ENCODE measurements at regions not wholly inside any gene's neighbourhood (a gene's known extent, or its start where the extent isn't known, plus 50 kb on each side); places are given as distances from the start of the nearest gene placed in this dataset.

DNA sequence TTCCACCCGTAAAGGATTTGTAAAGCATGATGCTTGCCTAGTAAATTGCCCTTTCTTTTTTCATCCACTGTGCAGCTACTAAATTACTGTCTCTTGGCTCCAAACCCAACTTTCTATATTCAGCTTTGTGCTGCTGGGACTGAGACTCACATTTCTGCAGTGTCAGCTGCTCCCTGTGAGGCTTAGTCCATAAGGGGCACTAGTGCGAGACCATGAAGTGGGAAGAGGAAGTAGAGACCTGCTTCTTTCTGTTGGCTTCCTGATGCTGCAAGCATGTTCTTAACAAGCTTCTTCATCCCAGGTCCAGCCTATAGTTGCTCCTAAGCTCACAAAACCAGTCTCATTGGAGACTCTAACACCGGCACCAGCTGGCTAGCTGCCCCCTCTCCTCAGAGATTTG, 74.9 kb upstream of the HS3ST2 start:
- no peaks in the 10 kb centered on the region for H3K36me3 ChIP-seq (ENCODE audit: low read length)
- no peak overlapping the region for H3K4me2 ChIP-seq (ENCODE audit: low read depth, low read length, poor library complexity, severe bottlenecking)
- no peaks in the 10 kb centered on the region for H3K27me3 ChIP-seq (ENCODE audit: low read length)
- no peaks in the 10 kb centered on the region for H3F3A ChIP-seq (ENCODE audit: insufficient read depth)
- H3K27ac ChIP-seq (ENCODE audit: low read depth, low read length), result no peak overlapping the region
- H4K20me1 ChIP-seq (ENCODE audit: low read depth, low read length), result no peaks in the 10 kb centered on the region
- no peak overlapping the region for H2AFZ ChIP-seq (ENCODE audit: low read depth, low read length, severe bottlenecking)
- H3K4me3 ChIP-seq (ENCODE audit: insufficient read depth, low read length, poor library complexity, severe bottlenecking), result no peak overlapping the region
- no peak for TF ChIP-seq EZH2phosphoT487 (conservative IDR thresholded peaks at IDR 0.05; ENCODE audit: low read length)
- TF ChIP-seq, protein P1, sequence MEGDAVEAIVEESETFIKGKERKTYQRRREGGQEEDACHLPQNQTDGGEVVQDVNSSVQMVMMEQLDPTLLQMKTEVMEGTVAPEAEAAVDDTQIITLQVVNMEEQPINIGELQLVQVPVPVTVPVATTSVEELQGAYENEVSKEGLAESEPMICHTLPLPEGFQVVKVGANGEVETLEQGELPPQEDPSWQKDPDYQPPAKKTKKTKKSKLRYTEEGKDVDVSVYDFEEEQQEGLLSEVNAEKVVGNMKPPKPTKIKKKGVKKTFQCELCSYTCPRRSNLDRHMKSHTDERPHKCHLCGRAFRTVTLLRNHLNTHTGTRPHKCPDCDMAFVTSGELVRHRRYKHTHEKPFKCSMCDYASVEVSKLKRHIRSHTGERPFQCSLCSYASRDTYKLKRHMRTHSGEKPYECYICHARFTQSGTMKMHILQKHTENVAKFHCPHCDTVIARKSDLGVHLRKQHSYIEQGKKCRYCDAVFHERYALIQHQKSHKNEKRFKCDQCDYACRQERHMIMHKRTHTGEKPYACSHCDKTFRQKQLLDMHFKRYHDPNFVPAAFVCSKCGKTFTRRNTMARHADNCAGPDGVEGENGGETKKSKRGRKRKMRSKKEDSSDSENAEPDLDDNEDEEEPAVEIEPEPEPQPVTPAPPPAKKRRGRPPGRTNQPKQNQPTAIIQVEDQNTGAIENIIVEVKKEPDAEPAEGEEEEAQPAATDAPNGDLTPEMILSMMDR (IDR thresholded peaks at IDR 0.05; ENCODE audit: insufficient read depth, low read length, poor library complexity, severe bottlenecking), result no peak
- no peak overlapping the region for H3K9ac ChIP-seq (ENCODE audit: low read length)
- no peaks in the 10 kb centered on the region for H3K9me3 ChIP-seq (ENCODE audit: insufficient read depth, low read length)
- H3K79me2 ChIP-seq (ENCODE audit: insufficient read depth, low read length), result no peaks in the 10 kb centered on the region
- no peaks in the 10 kb centered on the region for H3K9me2 ChIP-seq (replicated peaks; ENCODE audit: insufficient read depth, low read length)

DNA sequence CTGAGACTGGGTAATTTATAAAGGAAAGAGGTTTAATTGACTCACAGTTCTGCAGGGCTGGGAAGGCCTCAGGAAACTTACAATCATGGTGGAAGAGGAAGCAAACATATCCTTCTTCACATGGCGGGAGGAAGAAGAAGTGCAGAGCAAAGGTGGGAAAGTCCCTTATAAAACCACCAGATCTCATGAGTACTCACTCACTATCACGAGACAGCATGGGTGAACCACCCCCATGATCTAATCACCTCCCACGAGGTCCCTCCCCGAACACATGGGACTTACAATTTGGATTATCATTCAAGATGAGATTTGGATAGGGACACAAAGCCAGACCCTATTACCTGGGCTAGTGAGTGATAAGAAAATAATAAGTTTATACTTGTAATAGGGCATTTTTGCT, 70.6 kb upstream of the HS3ST2 start:
- no peaks in the 10 kb centered on the region for H3F3A ChIP-seq (ENCODE audit: insufficient read depth)
- no peaks in the 10 kb centered on the region for H3K9me3 ChIP-seq (ENCODE audit: insufficient read depth, low read length)

DNA sequence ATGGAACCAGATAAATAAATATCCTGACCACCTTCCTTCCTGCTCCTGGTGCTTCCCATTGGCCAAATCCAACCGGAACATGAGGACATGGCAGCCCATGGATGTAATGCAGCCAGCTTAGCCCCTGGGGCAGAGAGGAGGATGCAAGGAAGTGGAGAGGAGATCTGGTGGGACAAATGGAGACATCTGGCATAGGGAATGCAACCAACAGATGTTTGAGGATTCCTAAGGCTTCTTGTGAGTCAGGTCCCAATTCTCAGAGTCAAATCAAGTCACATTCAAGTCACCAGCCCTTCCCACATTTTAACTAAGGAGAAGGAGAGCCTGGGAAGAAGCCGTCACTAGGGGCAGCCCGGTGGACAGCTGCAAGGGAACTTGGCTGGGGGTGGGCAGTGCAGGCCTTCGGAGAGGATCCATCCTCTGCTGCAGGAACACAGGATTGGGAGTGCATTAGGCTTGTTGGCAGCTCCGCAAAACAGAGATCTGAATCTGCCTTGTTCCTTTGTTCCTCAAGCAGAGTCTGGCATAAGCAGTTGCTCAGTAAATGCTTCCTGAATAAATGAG, 62.8 kb upstream of the HS3ST2 start:
- no peaks in the 10 kb centered on the region for H3K9me2 ChIP-seq (replicated peaks; ENCODE audit: insufficient read depth, low read length)
- H3K9me3 ChIP-seq (ENCODE audit: insufficient read depth, low read length), result no peaks in the 10 kb centered on the region
- no peak for TF ChIP-seq EZH2phosphoT487 (conservative IDR thresholded peaks at IDR 0.05; ENCODE audit: low read length)
- TF ChIP-seq, protein P1 (IDR thresholded peaks at IDR 0.05; ENCODE audit: insufficient read depth, low read length, poor library complexity, severe bottlenecking), result no peak
- no peak overlapping the region for H3K9ac ChIP-seq (ENCODE audit: low read length)
- H3K36me3 ChIP-seq (ENCODE audit: low read length), result no peaks in the 10 kb centered on the region
- H2AFZ ChIP-seq (ENCODE audit: low read depth, low read length, severe bottlenecking), result no peak overlapping the region
- H3K27me3 ChIP-seq (ENCODE audit: low read length), result no peaks in the 10 kb centered on the region
- H3F3A ChIP-seq (ENCODE audit: insufficient read depth), result no peaks in the 10 kb centered on the region
- no peak overlapping the region for H3K27ac ChIP-seq (ENCODE audit: low read depth, low read length)
- no peak overlapping the region for H3K4me3 ChIP-seq (ENCODE audit: insufficient read depth, low read length, poor library complexity, severe bottlenecking)
- no peaks in the 10 kb centered on the region for H4K20me1 ChIP-seq (ENCODE audit: low read depth, low read length)
- H3K4me2 ChIP-seq (ENCODE audit: low read depth, low read length, poor library complexity, severe bottlenecking), result no peak overlapping the region
- no peaks in the 10 kb centered on the region for H3K79me2 ChIP-seq (ENCODE audit: insufficient read depth, low read length)

More for the DNA sequence above, 70.6 kb upstream of the HS3ST2 start:
- Histone ChIP-seq H2AFZ (ENCODE audit: low read depth, low read length, severe bottlenecking) (no peak overlapping the region), H3K79me2 (ENCODE audit: insufficient read depth, low read length) (no peaks in the 10 kb centered on the region), H4K20me1 (ENCODE audit: low read depth, low read length) (no peaks in the 10 kb centered on the region), H3K9ac (ENCODE audit: low read length) (no peak overlapping the region), H3K4me2 (ENCODE audit: low read depth, low read length, poor library complexity, severe bottlenecking) (no peak overlapping the region), H3K27me3 (ENCODE audit: low read length) (peaks cover 3% of the 10 kb centered on the region; the same call in 1 of the 2 replicates), H3K4me3 (ENCODE audit: insufficient read depth, low read length, poor library complexity, severe bottlenecking) (no peak overlapping the region), H3K27ac (ENCODE audit: low read depth, low read length) (no peak overlapping the region), H3K9me2 (replicated peaks; ENCODE audit: insufficient read depth, low read length) (no peaks in the 10 kb centered on the region; the same call in 1 of the 2 replicates), H3K36me3 (ENCODE audit: low read length) (no peaks in the 10 kb centered on the region)
- no peak for TF ChIP-seq EZH2phosphoT487 (conservative IDR thresholded peaks at IDR 0.05; ENCODE audit: low read length)
- TF ChIP-seq, protein P1 (IDR thresholded peaks at IDR 0.05; ENCODE audit: insufficient read depth, low read length, poor library complexity, severe bottlenecking), result no peak
